Hepatocyte (in vitro differentiated cells): ENCODE measurements at regions not wholly inside any gene's neighbourhood (a gene's known extent, or its start where the extent isn't known, plus 50 kb on each side); places are given as distances from the start of the nearest gene placed in this dataset.
A peak's percentile ranks its signal among the peaks of the same experiment; 100 is the strongest.
"Not testable (repeated sequence)": the region's sequence is repeated elsewhere in the genome, so short reads cannot be mapped to it uniquely, and the experiment has no call there.

Experiments used
- DNase-seq: peaks from one replicate; pipeline ENCODE4 v3.0.0-alpha.2; 2016; ENCODE audit warnings: low spot score
- H2AFZ ChIP-seq: fragments of 200-600 bp; sonication (generic); 2 replicates; pipeline ENCODE4 v1.6.0; 2016; ENCODE audit warnings: antibody characterized with exemption, mild to moderate bottlenecking
- H3K27ac ChIP-seq: fragments of 200-600 bp; sonication (generic); 2 replicates; pipeline ENCODE4 v1.5.1; 2016; ENCODE audit warnings: mild to moderate bottlenecking
- H3K27me3 ChIP-seq: fragments of 200-600 bp; sonication (generic); 2 replicates; pipeline ENCODE4 v1.6.1; 2016
- H3K36me3 ChIP-seq: fragments of 200-600 bp; sonication (generic); replicated peaks from 2 replicates; pipeline ENCODE4 v1.5.1; 2016; ENCODE audit warnings: low read depth; ENCODE audit not compliant: insufficient read depth
- H3K4me1 ChIP-seq: fragments of 200-600 bp; sonication (generic); 2 replicates; pipeline ENCODE4 v1.5.1; 2016; ENCODE audit warnings: mild to moderate bottlenecking, moderate library complexity; ENCODE audit not compliant: insufficient read depth
- H3K4me2 ChIP-seq: fragments of 200-600 bp; sonication (generic); 2 replicates; pipeline ENCODE4 v1.6.0; 2016
- H3K4me3 ChIP-seq: fragments of 200-600 bp; sonication (generic); 2 replicates; pipeline ENCODE4 v1.5.1; 2016; ENCODE audit warnings: mild to moderate bottlenecking
- H3K79me2 ChIP-seq: fragments of 200-600 bp; sonication (generic); 2 replicates; pipeline ENCODE4 v1.6.0; 2017; ENCODE audit warnings: mild to moderate bottlenecking
- H3K9me2 ChIP-seq: fragments of 200-600 bp; sonication (generic); replicated peaks from 2 replicates; pipeline ENCODE4 v1.6.0; 2017; ENCODE audit warnings: mild to moderate bottlenecking; ENCODE audit not compliant: insufficient read depth
- H3K9me3 ChIP-seq: fragments of 200-600 bp; sonication (generic); 2 replicates; pipeline ENCODE4 v1.5.1; 2016; ENCODE audit warnings: low read depth, mild to moderate bottlenecking
- H4K20me1 ChIP-seq: fragments of 200-600 bp; sonication (generic); 2 replicates; pipeline ENCODE4 v1.6.0; 2016; ENCODE audit warnings: mild to moderate bottlenecking; ENCODE audit not compliant: insufficient read depth, poor library complexity, severe bottlenecking
- EZH2 ChIP-seq: fragments of 200-600 bp; sonication (generic); IDR thresholded peaks from 2 replicates; pipeline ENCODE4 v1.6.1; 2016; ENCODE audit warnings: antibody characterized with exemption, mild to moderate bottlenecking, borderline replicate concordance
- EZH2phosphoT487 ChIP-seq: fragments of 200-600 bp; sonication (generic); IDR thresholded peaks from one replicate; pipeline ENCODE4 v1.6.1; 2018; ENCODE audit warnings: antibody characterized with exemption, mild to moderate bottlenecking, low read depth, moderate library complexity; ENCODE audit not compliant: unreplicated experiment, severe bottlenecking
- WGBS: methylation state at CpG from one replicate; pipeline ENCODE4 v1.1.6; 2016; ENCODE audit warnings: low lambda C conversion rate; ENCODE audit errors: missing lambda C conversion rate; 5-methylcytosine and 5-hydroxymethylcytosine counted together
- TF ChIP-seq, protein P1 (sequence below): fragments of 200-600 bp; sonication (generic); IDR thresholded peaks from 2 replicates; pipeline ENCODE4 v1.5.1; 2016; ENCODE audit warnings: antibody characterized with exemption, mild to moderate bottlenecking; ENCODE audit not compliant: poor library complexity

DNA sequence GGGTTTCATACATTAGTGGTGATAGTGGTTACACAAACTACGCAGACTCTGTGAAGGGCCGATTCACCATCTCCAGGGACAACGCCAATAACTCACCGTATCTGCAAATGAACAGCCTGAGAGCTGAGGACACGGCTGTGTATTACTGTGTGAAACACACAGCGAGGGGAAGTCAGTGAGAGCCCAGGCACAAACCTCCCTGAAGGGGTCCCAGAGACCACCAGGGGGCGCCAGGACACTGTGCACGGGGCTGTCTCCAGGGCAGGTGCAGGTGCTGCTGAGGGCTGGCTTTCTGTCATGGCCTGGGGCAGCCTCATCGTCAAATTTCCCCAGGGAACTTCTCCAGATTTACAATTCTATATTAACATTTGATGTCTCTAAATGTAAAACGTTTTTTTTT lies 184.6 kb upstream of the TP53TG3C start:
- H3K4me2 ChIP-seq, DNase-seq, H4K20me1 ChIP-seq, H2AFZ ChIP-seq, H3K79me2 ChIP-seq, H3K4me1 ChIP-seq, H3K4me3 ChIP-seq, H3K9me3 ChIP-seq, H3K9me2 ChIP-seq, H3K27ac ChIP-seq, H3K27me3 ChIP-seq, H3K36me3 ChIP-seq: not testable (repeated sequence)
- WGBS, result 59% methylated on average over 8 of the region's 10 CpGs

DNA sequence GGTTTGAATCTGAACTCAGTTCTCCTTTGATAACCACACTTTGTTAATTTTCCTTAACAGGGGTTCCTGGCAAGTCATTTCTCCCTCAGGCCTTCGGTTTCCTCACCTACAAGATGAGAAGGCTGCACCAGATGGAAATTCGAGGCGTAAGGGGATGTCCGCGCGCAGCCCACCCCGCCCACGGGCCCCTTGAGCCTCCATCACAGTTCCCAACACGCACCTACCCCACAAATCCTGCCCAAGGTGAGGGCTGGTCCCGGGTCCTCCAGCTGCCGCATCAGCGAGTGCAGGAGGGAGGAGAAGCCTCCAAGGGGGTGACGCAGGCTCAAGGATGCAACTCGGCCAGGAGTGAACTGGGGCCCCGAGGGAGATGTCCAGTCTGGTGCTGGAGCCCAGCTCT lies 166.9 kb upstream of the TP53TG3C start:
- not testable (repeated sequence) for H3K36me3 ChIP-seq, H2AFZ ChIP-seq, H3K9me3 ChIP-seq, H3K9me2 ChIP-seq, H4K20me1 ChIP-seq, DNase-seq, H3K79me2 ChIP-seq, H3K4me3 ChIP-seq, H3K4me1 ChIP-seq, H3K27me3 ChIP-seq, H3K27ac ChIP-seq, H3K4me2 ChIP-seq
- WGBS, result 78% methylated on average over 14 of the region's 15 CpGs

DNA sequence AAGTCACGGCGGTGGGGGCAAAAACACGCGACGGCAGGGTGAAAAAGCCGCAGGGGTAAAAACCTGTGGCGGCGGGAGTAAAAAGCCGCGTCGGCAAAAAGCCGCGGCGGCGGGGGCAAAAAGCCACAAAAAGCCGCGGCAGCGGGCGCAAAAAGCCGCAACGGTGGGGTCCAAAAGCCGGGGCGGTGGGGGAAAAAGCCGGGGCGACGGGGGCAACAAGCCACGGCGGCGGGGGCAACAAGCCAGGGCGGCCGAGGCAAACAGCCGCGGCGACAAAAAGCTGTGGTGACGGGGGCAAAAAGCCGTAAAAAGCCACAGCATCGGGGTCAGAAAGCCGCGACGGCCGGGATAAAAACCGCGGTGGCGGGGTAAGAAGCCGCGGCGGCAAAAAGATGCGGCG lies 166.1 kb upstream of the TP53TG3C start:
- DNase-seq, result not testable (repeated sequence)

DNA sequence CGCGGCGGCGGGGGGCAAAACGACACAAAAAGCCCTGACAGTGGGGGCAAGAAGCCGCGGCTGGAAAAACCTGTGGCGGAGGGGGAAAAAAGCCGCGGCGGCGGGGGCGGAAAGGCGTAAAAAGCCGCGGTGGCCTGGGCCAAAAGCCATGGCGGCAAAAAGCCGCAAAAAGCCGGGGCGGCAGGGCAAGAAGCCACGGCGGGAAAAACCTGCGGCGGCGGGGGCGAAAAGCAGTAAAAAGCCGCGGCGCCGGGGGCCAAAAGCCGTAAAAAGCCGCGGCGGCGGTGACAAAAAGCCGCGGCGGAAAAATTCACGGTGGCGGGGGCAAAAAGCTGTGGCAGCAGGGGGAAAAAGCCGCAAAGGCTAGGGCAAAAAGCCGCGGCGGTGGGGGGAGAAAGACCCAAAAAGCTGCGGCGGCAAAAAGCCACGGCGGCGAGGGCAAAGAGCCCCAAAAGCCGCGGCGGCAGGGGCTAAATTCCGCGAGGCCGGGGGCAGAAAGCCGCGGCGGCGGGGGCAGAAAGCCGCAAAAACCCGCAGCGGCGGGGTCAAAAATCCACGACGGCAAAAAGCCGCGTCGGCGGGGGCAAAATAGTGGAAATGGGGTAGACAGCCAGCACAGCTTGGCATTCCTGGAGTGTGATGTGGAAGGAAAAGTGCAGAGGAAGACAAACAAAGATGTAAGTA lies 165.2 kb upstream of the TP53TG3C start:
- 98% methylated on average over 23 of the region's 69 CpGs for WGBS
- H2AFZ ChIP-seq, H3K27ac ChIP-seq, DNase-seq, H3K79me2 ChIP-seq, H3K36me3 ChIP-seq, H3K4me3 ChIP-seq, H3K4me1 ChIP-seq, H3K4me2 ChIP-seq, H3K27me3 ChIP-seq, H3K9me3 ChIP-seq, H3K9me2 ChIP-seq, H4K20me1 ChIP-seq: not testable (repeated sequence)

More for the DNA sequence above, 166.1 kb upstream of the TP53TG3C start:
- not testable (repeated sequence) for H3K36me3 ChIP-seq, H2AFZ ChIP-seq, H3K79me2 ChIP-seq, H3K9me2 ChIP-seq, H3K27me3 ChIP-seq, H3K9me3 ChIP-seq, H3K4me2 ChIP-seq, H3K4me1 ChIP-seq, H3K27ac ChIP-seq, H3K4me3 ChIP-seq, H4K20me1 ChIP-seq
- WGBS, result no CpG with 5 or more reads among the region's 49 CpGs

DNA sequence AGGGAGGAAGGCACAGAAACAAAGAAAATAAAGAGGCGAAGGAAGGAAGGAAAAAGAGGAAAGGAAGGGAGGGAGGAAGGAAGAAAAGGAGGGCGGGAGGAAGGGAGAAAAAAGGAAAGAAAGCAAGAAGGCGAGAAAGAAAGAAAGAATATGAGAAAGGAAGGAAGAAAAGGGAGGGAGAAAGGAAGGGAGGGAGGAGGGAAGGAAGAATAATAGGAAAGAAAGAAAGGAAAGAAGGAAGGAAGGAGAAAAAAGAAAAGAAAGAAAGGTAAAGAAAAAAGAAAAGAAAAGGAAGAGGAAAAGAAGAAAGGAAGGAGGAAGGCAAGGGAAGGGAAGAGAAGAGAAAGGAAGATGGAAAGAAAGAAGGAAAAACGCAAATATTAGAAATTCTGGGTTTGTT lies 145.2 kb upstream of the TP53TG3C start:
- not testable (repeated sequence) for DNase-seq, H3K9me3 ChIP-seq, H3K27me3 ChIP-seq, H3K36me3 ChIP-seq, H3K4me1 ChIP-seq, H3K9me2 ChIP-seq, H4K20me1 ChIP-seq, H3K27ac ChIP-seq, H3K79me2 ChIP-seq, H3K4me2 ChIP-seq, H2AFZ ChIP-seq, H3K4me3 ChIP-seq
- no CpG with 5 or more reads among the region's 4 CpGs for WGBS

DNA sequence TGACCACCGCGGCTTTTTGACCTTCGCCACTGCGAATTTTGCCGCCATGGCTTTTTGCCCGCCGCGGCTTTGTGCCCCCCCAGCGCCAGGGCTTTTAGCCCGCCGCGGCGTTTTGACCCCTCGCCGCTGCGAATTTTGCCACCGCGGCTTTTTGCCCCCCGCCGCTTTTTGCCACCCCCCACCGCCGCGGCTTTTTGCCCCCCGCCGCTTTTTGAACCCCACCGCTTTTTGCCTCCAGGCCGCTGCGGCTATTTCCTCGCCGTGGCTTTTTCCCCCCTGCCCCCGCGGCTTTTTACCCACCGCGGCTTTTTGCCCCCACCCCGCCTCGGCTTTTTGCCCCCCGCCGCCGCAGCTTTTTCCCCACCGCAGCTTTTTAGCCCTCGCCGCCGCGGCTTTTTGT lies 134.8 kb upstream of the TP53TG3C start:
- Histone ChIP-seq H3K27me3 (no peaks in the 10 kb centered on the region), H3K36me3 (no peaks in the 10 kb centered on the region), H3K4me2 (no peak overlapping the region), H3K9me2 (no peaks in the 10 kb centered on the region), H2AFZ (no peak overlapping the region), H3K9me3 (no peaks in the 10 kb centered on the region), H3K79me2 (no peaks in the 10 kb centered on the region), H4K20me1 (no peaks in the 10 kb centered on the region), H3K4me3 (no peak overlapping the region), H3K27ac (no peak overlapping the region), H3K4me1 (no peaks in the 10 kb centered on the region)
- DNase-seq, result peak; percentile 0
- WGBS, result 100% methylated on average over 2 of the region's 44 CpGs
- no peak for TF ChIP-seq EZH2phosphoT487
- TF ChIP-seq, protein P1, sequence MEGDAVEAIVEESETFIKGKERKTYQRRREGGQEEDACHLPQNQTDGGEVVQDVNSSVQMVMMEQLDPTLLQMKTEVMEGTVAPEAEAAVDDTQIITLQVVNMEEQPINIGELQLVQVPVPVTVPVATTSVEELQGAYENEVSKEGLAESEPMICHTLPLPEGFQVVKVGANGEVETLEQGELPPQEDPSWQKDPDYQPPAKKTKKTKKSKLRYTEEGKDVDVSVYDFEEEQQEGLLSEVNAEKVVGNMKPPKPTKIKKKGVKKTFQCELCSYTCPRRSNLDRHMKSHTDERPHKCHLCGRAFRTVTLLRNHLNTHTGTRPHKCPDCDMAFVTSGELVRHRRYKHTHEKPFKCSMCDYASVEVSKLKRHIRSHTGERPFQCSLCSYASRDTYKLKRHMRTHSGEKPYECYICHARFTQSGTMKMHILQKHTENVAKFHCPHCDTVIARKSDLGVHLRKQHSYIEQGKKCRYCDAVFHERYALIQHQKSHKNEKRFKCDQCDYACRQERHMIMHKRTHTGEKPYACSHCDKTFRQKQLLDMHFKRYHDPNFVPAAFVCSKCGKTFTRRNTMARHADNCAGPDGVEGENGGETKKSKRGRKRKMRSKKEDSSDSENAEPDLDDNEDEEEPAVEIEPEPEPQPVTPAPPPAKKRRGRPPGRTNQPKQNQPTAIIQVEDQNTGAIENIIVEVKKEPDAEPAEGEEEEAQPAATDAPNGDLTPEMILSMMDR, result no peak
- no peak for TF ChIP-seq EZH2

DNA sequence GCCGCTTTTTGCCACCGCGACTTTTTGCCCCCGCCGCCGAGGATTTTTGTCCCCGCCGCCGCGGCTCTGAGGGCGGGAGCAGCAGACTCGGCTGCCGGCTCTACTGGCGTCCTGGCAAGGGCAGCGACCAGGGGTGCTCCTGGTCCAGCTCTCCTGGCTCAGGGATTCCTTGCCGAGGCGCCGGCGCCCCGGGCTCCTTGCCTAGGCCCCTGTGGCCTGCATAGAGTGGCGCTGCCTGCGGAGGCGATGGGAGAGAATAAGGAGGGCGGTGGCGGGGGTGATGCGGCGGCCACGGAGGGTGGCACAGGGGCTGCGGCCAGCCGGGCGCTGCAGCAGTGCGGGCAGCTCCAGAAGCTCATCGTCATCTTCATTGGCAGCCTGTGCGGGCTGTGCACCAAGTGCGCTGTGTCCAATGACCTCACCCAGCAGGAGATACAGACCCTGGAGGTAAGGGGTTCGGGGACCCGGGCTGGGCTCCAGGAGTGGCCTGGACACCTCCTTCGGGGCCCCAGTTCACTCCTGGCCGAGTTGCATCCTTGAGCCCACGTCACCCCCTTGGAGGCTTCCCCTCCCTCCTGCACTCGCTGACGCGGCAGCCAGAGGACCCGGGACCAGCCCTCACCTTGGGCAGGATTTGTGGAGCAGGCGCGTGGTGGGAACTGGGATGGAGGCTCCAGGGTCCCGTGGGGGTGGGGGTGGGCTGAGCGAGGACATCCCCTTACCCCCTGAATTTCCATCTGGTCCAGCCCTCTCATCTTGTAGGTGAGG lies 134.2 kb upstream of the TP53TG3C start:
- not testable (repeated sequence) for H2AFZ ChIP-seq, H3K9me3 ChIP-seq, H3K79me2 ChIP-seq, H3K4me3 ChIP-seq, H4K20me1 ChIP-seq, H3K27me3 ChIP-seq, H3K27ac ChIP-seq, H3K36me3 ChIP-seq, H3K4me1 ChIP-seq, DNase-seq, H3K9me2 ChIP-seq, H3K4me2 ChIP-seq
- WGBS, result 90% methylated on average over 20 of the region's 48 CpGs

DNA sequence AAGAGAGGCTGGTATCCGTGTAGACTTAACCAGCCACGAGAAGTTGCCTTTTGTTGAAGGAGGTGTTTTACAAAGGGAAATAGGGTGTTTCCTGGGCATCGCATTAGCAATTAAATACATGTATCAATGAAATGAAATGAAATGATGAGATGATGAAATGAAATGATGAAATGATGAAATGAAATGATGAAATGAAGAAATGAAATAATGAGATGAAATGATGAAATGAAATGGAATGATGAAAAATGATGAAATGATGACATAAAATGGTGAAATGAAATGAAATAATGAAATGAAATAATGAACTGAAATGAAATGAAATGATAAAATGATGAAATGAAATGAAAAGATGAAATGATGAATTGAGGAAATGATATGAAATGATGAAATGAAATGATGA lies 131.3 kb upstream of the TP53TG3C start:
- not testable (repeated sequence) for H3K9me3 ChIP-seq, H2AFZ ChIP-seq, H4K20me1 ChIP-seq, H3K36me3 ChIP-seq, H3K4me2 ChIP-seq, H3K27me3 ChIP-seq, H3K4me1 ChIP-seq, DNase-seq, H3K9me2 ChIP-seq, H3K27ac ChIP-seq, H3K4me3 ChIP-seq, H3K79me2 ChIP-seq
- 71% methylated on average over 3 of the region's 3 CpGs for WGBS
